A549 (cell line): ENCODE measurements at regions not wholly inside any gene's neighbourhood (a gene's known extent, or its start where the extent isn't known, plus 50 kb on each side); places are given as distances from the start of the nearest gene placed in this dataset.
A peak's percentile ranks its signal among the peaks of the same experiment; 100 is the strongest.

Experiments
- ATAC-seq, 2 experiments: fragments of 200-7000 bp in 1 of 2; fragments of >200 bp in 1 of 2; cut with Nextera tagmentation in 1 of 2; cut with Tn5 transposase in 1 of 2; 3 replicates each; pipeline versions ENCODE4 v1.8.0 to v1.9.1; 2018 to 2020; ENCODE audit warnings: mild to moderate bottlenecking in 1 of 2, moderate library complexity in 1 of 2
- CTCF ChIA-PET: fragments of 300-600 bp; sonication (Branson Sonifier 250); formaldehyde crosslinking; extraction: SDS; loops from one replicate; lab custom pipeline; 2021; ENCODE audit warnings: antibody characterized with exemption, inconsistent platforms; lab: Yijun Ruan, JAX
- POLR2A ChIA-PET: fragments of 350-600 bp; formaldehyde crosslinking; extraction: SDS; loops from one replicate; lab custom pipeline; 2021; ENCODE audit warnings: antibody characterized with exemption, inconsistent platforms; lab: Yijun Ruan, JAX
- DNase-seq, 2 experiments: peaks; one replicate each; pipeline versions ENCODE4 v3.0.0 to v3.0.0-alpha.2; 2011 to 2016; ENCODE audit warnings: low read depth in 1 of 2, low spot score in 1 of 2
- FAIRE-seq: peaks from 2 replicates; lab custom pipeline; 2011; peaks lifted over from hg19 to GRCh38; lab: Jason Lieb, UNC
- H3K27ac ChIP-seq, 2 experiments: fragments of >200 bp; sonication (Bioruptor Twin); formaldehyde crosslinking; 3 replicates each; pipeline ENCODE4 v1.5.1; 2016 to 2017
- H3K4me1 ChIP-seq: fragments of >200 bp; sonication (Bioruptor Twin); formaldehyde crosslinking; 3 replicates; pipeline ENCODE4 v1.6.1; 2016
- H3K4me2 ChIP-seq: fragments of >200 bp; sonication (Bioruptor Twin); formaldehyde crosslinking; 3 replicates; pipeline ENCODE4 v1.6.1; 2016
- H3K4me3 ChIP-seq: fragments of >200 bp; sonication (Bioruptor Twin); formaldehyde crosslinking; 3 replicates; pipeline ENCODE4 v1.5.1; 2016
- H3K9me3 ChIP-seq: fragments of >200 bp; sonication (Bioruptor Twin); formaldehyde crosslinking; 3 replicates; pipeline ENCODE4 v1.6.1; 2016
- CBX8 ChIP-seq: fragments of 200-600 bp; sonication (generic); IDR thresholded peaks from 2 replicates; pipeline ENCODE4 v1.6.1; 2016
- CHD2 ChIP-seq: fragments of 150-350 bp; IDR thresholded peaks from 2 replicates; pipeline ENCODE4 v1.6.1; 2014; ENCODE audit warnings: low read length; ENCODE audit not compliant: partially characterized antibody
- CHD4 ChIP-seq: fragments of 200-600 bp; sonication (generic); IDR thresholded peaks from 2 replicates; pipeline ENCODE4 v1.6.1; 2016; ENCODE audit warnings: antibody characterized with exemption, mild to moderate bottlenecking, borderline replicate concordance
- E2F6 ChIP-seq: IDR thresholded peaks from 2 replicates; pipeline ENCODE4 v1.6.1; 2012; ENCODE audit warnings: low read depth, borderline replicate concordance
- ESRRA ChIP-seq: fragments of 150-350 bp; IDR thresholded peaks from 2 replicates; pipeline ENCODE4 v1.6.1; 2014; ENCODE audit warnings: mild to moderate bottlenecking, low read length, borderline replicate concordance
- HEYL ChIP-seq: fragments of 250-450 bp; sonication (Bioruptor Pico); IDR thresholded peaks from 2 replicates; pipeline ENCODE4 v1.8.0; 2021; ENCODE audit warnings: mild to moderate bottlenecking, moderate library complexity
- MAFK ChIP-seq: fragments of 450-650 bp; IDR thresholded peaks from 2 replicates; pipeline ENCODE4 v1.6.1; 2014; ENCODE audit not compliant: partially characterized antibody
- NFE2L2 ChIP-seq: fragments of 150-350 bp; conservative IDR thresholded peaks from 2 replicates; pipeline ENCODE4 v1.6.1; 2014; ENCODE audit warnings: low read length
- POLR2AphosphoS2 ChIP-seq: conservative IDR thresholded peaks from 2 replicates; pipeline ENCODE4 v1.6.1; 2012; ENCODE audit warnings: low read length, improper control_type of control experiment, inconsistent platforms
- RNF2 ChIP-seq: fragments of 200-600 bp; sonication (generic); IDR thresholded peaks from 2 replicates; pipeline ENCODE4 v1.6.1; 2016; ENCODE audit warnings: low read depth, mild to moderate bottlenecking, antibody characterized with exemption, moderate library complexity, borderline replicate concordance
- SMC3 ChIP-seq: fragments of >200 bp; sonication (Bioruptor Twin); formaldehyde crosslinking; IDR thresholded peaks from 3 replicates; pipeline ENCODE4 v1.6.1; 2018; ENCODE audit warnings: inconsistent platforms
- SREBF2 ChIP-seq: fragments of 450-650 bp; IDR thresholded peaks from 2 replicates; pipeline ENCODE4 v1.6.1; 2014; ENCODE audit warnings: mild to moderate bottlenecking, moderate library complexity
- TP53 ChIP-seq: fragments of 250-450 bp; sonication (Bioruptor Pico); IDR thresholded peaks from 2 replicates; pipeline ENCODE4 v1.5.0; 2021; ENCODE audit warnings: mild to moderate bottlenecking, moderate library complexity
- USF2 ChIP-seq: fragments of 450-650 bp; IDR thresholded peaks from 2 replicates; pipeline ENCODE4 v1.6.1; 2014; ENCODE audit warnings: antibody characterized with exemption
- ZFP36 ChIP-seq: fragments of 450-650 bp; IDR thresholded peaks from 2 replicates; pipeline ENCODE4 v1.6.1; 2014; ENCODE audit warnings: borderline replicate concordance; ENCODE audit not compliant: partially characterized antibody
- ZNF302 ChIP-seq: fragments of 250-450 bp; sonication (Bioruptor Pico); IDR thresholded peaks from 2 replicates; pipeline ENCODE4 v1.9.0; 2021; ENCODE audit warnings: inconsistent platforms, mild to moderate bottlenecking, moderate library complexity
- whole genome bisulfite sequencing: methylation state at CpG from one replicate; pipeline ENCODE4 v1.1.6; 2017; ENCODE audit errors: missing lambda C conversion rate; 5-methylcytosine and 5-hydroxymethylcytosine counted together
- TF ChIP-seq, protein P1 (sequence below): fragments of 250-450 bp; sonication (Bioruptor Pico); IDR thresholded peaks from 2 replicates; pipeline ENCODE4 v1.5.0; 2021; ENCODE audit warnings: mild to moderate bottlenecking, moderate library complexity, borderline replicate concordance
- TF ChIP-seq, protein P2 (sequence below): fragments of >200 bp; sonication (Bioruptor Twin); formaldehyde crosslinking; IDR thresholded peaks from 2 replicates; pipeline ENCODE4 v1.6.1; 2016

DNA sequence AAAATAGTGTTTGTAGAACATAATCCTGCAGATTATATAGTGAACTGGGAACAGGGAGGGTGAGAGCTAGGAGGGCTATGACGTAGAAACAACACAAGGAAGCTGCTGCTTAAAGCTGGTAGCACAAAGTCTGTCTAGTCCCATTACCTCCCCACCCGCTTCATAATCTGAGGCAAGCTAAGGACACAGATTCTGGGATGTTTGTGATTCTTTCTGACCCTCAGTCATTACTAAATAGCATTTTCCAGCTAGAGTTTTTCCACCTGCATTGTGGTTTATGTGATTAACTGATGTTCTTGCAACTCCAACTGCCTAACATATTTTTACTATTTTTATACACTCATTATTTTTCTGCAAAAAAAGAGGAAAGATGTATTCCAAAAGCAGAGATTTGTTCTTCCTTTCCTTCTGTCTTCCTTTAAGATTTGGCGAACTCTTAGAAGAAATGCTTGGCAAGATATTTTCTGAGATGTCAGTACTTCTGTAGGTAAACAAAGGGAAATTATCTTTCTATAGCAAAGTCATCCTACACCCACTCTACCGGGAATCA is 293.2 kb upstream of the FAR2 start (continued):
- TF ChIP-seq, protein P1, sequence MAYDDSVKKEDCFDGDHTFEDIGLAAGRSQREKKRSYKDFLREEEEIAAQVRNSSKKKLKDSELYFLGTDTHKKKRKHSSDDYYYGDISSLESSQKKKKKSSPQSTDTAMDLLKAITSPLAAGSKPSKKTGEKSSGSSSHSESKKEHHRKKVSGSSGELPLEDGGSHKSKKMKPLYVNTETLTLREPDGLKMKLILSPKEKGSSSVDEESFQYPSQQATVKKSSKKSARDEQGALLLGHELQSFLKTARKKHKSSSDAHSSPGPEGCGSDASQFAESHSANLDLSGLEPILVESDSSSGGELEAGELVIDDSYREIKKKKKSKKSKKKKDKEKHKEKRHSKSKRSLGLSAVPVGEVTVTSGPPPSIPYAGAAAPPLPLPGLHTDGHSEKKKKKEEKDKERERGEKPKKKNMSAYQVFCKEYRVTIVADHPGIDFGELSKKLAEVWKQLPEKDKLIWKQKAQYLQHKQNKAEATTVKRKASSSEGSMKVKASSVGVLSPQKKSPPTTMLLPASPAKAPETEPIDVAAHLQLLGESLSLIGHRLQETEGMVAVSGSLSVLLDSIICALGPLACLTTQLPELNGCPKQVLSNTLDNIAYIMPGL (CRISPR knock-in tag), result no peak
- TF ChIP-seq, all 56 proteins: peak for 0

DNA sequence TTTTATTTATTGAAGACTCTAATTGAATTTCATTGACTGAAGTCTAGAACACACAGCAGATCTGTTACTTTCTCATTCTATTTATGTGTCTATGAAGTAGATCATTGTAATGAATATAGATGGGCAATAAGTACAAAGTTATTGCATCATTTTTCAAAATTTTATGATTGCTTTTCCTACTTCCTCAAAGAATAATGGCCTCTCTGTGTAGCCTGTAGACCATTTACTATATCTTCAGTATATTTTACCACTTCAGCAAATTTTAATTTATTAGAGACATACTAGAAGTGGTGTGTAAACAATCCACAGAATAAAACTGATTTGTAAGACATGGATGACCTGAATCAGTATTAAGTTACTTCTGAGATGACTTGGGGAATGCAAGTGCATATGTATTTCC is 291.7 kb upstream of the FAR2 start:
- Histone ChIP-seq H3K27ac (no peak overlapping the region), H3K4me3 (no peak overlapping the region), H3K9me3 (no peaks in the 10 kb centered on the region), H3K4me1 (no peaks in the 10 kb centered on the region), H3K4me2 (no peak overlapping the region)
- ChIA-PET POLR2A (no interaction called here), CTCF (interaction anchor here (1.2 kb wide), 1 partner anchor 126 kb away, joined by 3 read pairs; no protein-coding TSS in a partner anchor)
- DNase-seq, result no peak
- no peak for FAIRE-seq
- ATAC-seq, result no peak
- TF ChIP-seq CHD2 (no peak), POLR2AphosphoS2 (no peak), MAFK (peak; percentile 60)

- Histone ChIP-seq H3K27ac (no peak overlapping the region), H3K9me3 (no peaks in the 10 kb centered on the region), H3K4me1 (no peaks in the 10 kb centered on the region), H3K4me3 (no peak overlapping the region), H3K4me2 (no peak overlapping the region)
- WGBS, result 16% methylated on average over 2 of the region's 2 CpGs
- ATAC-seq (no peak), DNase-seq (no peak), FAIRE-seq (no peak)
- POLR2A ChIA-PET, result no interaction called here
- TF ChIP-seq CHD4 (no peak), ESRRA (no peak), HEYL (CRISPR knock-in tag) (no peak), ZNF302 (CRISPR knock-in tag) (no peak)
- CTCF ChIA-PET, result no interaction called here
Observed at GRCh38 chr12:28859551-28859950, 289.5 kb upstream of the FAR2 start.

- Histone ChIP-seq H3K4me2 (no peak overlapping the region), H3K27ac (no peak overlapping the region), H3K4me3 (no peak overlapping the region), H3K4me1 (no peaks in the 10 kb centered on the region; the same call in 2 of the 3 replicates), H3K9me3 (no peaks in the 10 kb centered on the region)
- TF ChIP-seq CHD4, result no peak
- no peak for TF ChIP-seq RNF2
- TF ChIP-seq E2F6, result no peak
- TF ChIP-seq, protein P2, sequence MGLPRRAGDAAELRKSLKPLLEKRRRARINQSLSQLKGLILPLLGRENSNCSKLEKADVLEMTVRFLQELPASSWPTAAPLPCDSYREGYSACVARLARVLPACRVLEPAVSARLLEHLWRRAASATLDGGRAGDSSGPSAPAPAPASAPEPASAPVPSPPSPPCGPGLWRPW, result no peak
- no peak for TF ChIP-seq HEYL (CRISPR knock-in tag)
- TF ChIP-seq ZFP36, result no peak
- no peak for TF ChIP-seq CBX8
- TF ChIP-seq SMC3, result no peak
- TF ChIP-seq SREBF2, result no peak
- TF ChIP-seq NFE2L2, result no peak
- no peak for TF ChIP-seq USF2
- TF ChIP-seq TP53 (CRISPR knock-in tag), result no peak
- ChIA-PET CTCF (interaction anchor here (0.7 kb wide), 1 partner anchor 43 kb away, joined by 3 read pairs; no protein-coding TSS in a partner anchor), POLR2A (no interaction called here)
- DNase-seq (no peak), ATAC-seq (no peak), FAIRE-seq (no peak)
- 24% methylated on average over 4 of the region's 4 CpGs for WGBS
Observed at GRCh38 chr12:28865776-28866175, 283.3 kb upstream of the FAR2 start.
